HG03064 (cell line): ENCODE measurements at regions not wholly inside any gene's neighbourhood (a gene's known extent, or its start where the extent isn't known, plus 50 kb on each side); places are given as distances from the start of the nearest gene placed in this dataset.

Source experiments
- ATAC-seq: cut with Tn5 transposase; IDR thresholded peaks from one replicate; pipeline ENCODE4 v1.9.1; 2021; ENCODE audit warnings: low read depth; ENCODE audit not compliant: unreplicated experiment

DNA sequence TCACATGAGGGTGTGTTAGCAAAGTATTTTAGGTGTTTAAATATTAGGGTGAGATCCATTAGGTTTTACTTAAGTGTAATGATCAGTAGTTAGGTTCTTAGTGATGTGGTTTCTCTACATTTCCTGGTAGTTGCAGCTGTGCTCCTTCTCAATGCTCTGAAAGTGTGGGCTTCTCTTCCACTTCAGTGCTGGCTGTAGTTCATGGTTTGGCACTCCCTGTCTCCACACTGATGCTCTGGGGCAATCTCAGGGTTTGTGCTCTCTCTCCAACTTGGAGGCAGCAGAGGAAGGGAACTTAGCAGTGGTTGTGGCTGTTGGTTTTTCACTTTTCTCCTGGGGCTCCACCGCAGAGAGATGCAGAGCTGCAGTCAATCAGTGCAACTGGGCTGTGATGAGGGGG is 507.5 kb downstream of the TMEM232 start:
- ATAC-seq, result no peak

DNA sequence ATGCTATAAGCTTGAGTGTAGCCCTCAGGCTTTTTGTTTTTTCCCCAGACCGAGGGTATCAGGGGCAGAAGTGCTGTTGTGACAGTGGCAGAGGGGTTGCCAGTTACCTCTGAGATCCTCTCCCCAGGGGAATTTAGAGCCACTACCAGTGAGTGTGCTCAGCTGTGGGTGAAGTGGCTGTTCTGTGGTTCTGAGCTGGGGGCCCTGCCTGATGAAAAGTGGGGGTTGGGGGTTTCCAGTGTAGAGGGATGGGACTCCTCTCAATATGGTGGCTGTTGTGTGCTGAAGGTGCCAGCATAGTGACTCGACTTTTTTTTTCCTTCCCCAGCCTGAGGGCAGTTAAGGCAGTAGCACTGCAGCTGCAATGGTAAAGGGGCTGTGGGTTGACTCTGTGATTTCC is 506.7 kb downstream of the TMEM232 start:
- ATAC-seq, result no peak

DNA sequence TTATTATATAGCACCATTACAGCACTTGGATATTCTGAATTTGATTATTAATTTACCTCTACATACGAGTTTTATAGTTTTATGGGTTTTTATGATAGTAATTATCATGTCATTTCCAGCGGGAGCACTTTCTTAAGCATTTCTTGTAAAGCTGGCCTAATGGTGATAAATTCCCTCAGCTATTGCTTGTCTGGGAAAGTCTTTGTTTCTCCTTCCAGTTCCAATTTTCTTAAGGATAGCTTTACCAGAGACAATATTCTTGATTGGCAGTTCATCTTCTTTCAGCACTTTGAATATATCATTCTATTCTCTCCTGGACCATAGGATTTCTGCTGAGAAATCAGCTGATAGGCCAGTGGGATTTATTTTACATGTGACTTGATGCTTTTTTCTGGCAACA is 505.4 kb downstream of the TMEM232 start:
- no peak for ATAC-seq

DNA sequence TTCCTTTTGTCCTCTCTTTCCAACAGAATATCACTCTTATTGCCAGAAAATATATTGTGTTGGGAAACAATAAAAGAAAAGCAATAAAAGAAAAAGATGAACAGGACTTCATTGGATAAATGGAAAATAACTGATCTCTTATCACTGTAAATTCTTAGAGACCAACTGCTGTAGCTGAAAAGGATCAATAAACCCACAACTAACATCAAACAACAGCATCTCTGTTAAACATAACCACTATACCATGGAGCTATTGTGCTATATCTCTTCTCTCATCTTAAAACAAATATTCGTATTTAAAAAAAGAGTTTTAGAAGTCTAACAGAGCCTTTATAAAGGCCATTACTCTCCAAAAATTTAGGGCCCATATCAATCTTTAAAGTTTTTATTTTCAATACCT is 502.4 kb downstream of the TMEM232 start:
- no peak for ATAC-seq

DNA sequence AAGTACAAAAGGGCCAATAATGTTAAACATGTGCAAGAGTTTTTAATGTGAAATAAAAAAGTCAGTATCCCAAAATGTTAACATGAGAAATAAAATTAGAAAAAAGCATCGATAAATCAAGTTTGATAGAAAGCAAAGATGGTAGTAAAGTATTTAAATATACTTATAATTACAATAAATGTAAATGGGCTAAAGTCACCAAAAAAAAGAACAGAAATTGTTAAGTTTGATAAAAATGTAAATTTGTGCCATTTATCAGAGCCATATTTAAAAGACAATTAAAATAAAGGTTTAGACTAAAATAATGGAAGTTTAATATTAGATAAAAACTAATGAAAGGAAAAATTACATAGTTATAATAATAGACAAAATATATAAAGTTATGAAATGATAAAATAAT is 500.5 kb downstream of the TMEM232 start:
- no peak for ATAC-seq

DNA sequence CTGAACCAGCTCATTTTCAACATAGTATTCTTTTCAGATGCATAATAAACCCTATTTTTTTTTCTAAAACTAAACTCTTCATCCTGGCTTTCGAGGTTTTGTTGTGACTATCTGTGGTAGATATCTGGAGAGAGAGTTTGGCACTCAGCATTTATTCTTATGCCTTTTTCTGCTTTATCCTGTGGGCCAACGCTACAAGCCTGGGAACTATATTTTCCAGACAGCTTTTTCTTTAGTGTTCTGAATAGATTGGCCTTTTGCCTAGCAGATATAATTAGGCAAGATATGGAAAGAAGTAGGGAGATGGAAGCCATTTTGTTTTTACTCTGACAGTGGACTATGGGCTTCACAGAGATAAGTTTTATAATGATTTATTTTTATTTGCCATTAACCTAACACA is 486.7 kb downstream of the TMEM232 start:
- ATAC-seq, result no peak

DNA sequence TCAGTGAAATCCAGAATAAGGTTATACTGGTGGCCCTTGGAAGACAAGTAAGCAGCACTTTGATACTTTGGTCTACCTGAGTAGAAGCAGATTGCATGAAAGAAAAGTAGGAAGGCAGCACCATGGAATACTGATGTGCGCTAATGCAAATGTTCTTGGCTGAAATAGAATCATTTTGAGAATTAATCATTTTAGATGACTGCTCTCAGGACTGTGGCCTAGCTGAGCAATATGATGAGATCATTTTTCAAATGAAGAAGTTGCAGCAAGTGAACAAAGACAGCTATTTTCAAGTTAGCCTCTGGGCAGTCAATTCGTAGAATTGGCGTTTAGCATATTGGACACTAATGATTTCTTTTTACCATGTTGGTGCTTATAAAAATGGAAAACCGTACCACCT is 483.5 kb downstream of the TMEM232 start:
- ATAC-seq, result no peak

DNA sequence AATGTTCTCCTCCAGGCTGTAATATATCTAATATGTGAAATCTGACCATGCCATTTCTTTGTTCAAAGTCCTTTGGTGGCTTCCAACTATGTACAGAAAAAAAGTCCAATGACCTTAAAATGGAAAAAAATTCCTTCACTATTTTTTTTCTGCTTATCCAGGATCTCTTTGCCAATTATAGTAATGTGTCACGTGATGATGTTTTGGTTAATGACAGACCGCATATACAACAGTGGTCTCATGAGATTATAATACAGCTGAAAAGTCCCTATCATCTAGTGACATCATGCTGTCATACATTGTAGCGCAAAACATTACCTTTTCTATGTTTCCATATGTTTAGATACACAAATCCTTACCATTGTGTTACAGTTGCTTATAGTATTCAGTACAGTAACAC is 477.6 kb downstream of the TMEM232 start:
- no peak for ATAC-seq

DNA sequence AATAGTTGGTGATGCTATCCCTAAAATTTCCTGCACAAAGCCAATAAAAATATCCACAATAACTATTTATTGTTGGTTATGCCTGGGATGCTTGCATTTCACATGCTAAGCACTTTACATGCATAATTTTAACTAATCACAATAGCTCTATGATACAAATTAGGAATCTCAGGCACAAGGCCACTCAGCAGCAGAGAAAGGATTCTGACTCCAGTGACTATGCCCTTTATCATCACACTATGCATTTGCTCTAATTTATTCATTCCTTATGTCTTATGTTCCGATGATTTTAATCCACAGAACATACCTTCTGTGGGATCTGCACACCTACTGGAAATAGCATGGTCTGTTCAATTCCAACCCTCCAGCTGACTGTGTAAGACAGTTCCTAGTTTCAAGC is 476.1 kb downstream of the TMEM232 start:
- ATAC-seq, result no peak

DNA sequence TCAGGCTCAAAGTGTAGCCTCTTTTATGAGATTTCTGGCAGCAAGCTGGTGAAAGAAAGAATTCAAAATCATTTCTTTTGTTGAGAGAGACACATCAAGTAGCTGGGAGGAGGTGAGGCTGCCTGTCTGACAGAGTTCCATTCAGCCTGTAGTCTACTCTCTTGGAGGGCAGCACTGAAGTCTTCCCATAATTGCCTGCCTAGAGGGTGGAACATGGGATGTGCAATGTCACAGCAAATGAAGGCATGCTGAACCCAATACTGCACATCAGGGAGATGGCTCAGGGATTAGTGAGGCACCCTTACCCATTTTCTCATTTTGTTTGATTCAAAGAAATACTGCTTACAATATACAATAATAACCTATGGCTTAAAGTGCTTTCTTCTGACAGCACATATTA is 475.7 kb downstream of the TMEM232 start:
- ATAC-seq, result no peak

DNA sequence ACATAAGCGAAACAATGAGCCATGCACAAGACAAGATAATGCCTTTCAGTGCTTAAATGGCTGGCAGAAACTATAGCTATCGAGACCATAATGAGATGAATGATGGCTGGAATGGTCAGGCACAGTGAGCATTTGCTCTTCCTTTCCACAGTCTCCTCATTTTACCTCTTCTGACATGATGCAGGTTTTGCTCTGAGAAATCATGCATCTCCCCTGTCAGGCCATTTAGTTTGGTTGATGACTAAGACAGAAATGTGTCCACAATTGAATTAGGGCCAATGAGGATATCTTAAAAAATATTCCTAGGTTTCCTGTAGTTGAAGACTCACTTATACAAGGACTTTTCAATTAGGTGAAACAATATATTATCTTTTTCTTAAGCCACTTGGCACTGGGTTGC is 475.1 kb downstream of the TMEM232 start:
- no peak for ATAC-seq

DNA sequence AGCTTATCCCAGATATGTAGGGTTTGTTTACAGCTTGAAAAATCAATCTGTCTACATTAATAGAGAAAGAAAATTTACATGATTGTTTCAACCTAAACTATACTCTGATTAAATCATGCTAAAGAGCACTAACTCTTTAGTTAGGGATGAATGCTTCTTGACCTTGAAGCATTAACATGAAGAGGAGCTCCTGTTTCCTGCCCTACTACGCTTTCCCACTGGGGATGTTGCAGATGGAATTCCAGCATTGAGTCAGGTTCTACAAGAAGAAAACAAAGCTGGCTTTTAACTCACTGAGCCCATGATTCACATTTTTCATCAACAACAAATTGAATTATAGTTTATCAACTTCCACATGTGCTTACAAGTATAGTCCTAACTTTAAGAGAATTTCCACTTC is 471.3 kb downstream of the TMEM232 start:
- no peak for ATAC-seq

DNA sequence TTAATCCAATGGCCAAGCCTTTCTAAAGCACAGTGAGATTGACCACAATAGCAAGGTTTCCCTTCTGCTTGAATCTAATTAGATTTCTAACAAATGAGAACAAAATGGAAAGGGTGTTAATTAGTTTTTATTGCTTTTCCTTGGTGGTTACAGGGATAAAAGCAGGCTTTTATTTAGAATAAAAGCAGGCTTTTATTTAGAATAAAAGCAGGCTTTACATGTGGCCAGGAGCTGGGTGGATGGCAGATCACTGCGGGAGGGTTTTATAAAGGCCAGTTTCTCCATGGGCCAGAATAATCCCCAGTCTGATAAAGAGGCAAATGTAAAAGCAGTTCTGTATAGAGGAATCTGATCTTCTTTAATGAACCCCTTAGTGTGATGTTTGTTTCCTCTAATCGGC is 470.2 kb downstream of the TMEM232 start:
- no peak for ATAC-seq

DNA sequence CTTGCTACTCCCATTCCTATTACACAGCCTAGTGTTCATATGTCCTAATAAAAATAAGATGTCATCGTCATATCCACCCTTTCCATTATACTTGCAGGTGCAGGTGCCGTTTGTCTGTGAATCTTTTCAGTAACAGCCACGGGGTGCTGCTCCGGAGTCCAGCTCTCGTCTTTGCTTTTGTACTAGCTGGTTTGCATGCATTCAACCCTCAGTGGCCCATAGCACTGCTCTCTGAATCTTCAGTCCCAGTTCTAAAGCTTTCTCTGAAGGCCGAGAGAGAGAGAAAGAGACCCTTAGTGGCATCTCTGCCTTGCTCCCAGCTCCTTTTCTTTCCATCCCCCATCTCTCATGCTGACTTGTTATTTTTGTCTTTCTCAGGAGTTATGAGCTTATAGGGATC is 468.5 kb downstream of the TMEM232 start:
- ATAC-seq, result no peak

DNA sequence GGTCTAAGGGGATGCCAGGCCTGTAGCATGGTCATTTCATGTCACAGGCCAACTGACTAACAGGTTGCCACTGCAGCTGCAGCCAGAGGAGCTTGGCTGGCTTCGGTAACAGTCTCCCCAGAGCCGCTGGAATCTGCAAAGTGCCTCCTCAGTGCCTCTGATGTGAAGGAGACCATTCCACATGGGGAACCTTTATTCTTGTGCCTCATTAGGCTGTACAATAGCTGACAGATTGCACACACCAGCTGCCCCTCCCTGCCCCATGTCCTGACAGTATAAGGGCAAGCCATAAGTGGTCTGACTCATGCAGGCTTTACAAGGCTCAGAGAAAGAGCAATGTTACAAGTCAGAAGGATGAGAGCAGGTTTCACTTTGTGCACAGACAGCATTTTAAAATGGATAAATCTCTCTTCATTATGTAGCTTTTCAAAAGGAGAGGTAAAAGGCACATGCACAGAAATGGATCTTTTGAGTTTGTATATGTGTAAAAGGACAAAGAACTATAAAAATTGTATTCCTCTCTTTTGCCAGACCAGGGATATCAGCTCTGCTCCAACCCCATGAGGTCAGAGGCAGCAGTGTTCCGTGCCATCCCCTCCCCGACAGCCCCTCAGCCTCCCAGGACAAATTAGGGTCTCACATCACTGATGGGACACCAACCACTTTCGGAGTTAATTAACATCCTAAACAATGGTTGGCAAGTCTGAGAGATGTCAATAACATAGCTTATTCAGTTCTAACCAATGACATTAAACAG is 467.8 kb downstream of the TMEM232 start:
- ATAC-seq, result no peak

DNA sequence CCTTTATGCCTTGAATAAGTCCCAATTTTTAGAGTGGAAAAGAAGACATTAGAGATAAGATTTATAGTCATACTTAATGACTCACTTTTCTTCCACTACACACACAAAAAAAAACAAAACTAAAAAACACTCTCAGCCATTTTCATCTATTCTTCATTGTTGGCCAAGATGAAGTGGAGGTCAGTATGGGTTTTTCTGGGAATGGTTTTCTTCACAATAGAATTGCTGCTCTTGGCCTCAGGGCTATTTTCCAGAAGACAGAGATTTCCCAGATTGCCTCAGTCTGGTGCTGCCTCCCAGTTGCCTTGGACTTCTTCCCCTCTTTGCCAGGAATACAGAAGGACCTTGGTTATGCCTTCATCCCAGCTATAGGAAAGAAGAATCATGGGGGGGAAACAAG is 463.7 kb downstream of the TMEM232 start:
- ATAC-seq, result no peak

DNA sequence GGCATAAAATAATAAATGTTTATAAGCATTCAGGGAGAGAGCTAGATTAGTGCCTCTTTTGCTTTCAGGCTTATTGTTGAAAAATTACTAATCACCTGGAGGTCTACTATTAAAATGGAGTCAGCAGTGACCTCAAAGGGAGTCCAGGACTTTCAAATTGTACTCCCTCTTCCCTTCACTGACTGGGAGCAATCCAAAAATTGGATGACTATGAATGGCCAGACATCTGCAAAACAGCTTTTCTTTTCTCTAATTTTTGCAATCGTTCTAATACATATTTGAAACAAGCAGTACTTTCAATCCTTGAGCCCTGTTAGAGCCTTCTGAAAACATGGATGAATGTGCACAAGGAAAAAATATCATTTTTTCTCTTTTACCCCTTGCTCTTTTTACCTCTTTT is 461.8 kb downstream of the TMEM232 start:
- no peak for ATAC-seq

DNA sequence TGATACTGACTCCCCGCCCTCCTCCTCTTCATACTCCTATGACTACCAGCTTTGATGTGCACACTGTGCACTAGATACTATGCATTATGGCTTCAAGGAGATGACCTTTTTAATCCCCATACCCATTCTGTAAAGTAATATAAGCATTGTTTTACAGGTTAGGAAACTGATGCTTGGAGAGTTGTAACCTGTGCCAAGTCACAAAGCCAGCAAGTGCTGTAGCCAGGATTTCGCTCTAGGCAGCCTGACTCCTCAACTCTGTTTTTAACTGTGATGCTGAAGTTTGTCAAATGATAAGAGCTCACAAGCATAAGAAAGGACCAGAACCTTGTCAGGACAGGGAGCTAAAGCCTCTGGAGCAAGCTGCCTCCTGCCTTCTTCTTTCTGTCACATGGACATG is 461.3 kb downstream of the TMEM232 start:
- no peak for ATAC-seq

DNA sequence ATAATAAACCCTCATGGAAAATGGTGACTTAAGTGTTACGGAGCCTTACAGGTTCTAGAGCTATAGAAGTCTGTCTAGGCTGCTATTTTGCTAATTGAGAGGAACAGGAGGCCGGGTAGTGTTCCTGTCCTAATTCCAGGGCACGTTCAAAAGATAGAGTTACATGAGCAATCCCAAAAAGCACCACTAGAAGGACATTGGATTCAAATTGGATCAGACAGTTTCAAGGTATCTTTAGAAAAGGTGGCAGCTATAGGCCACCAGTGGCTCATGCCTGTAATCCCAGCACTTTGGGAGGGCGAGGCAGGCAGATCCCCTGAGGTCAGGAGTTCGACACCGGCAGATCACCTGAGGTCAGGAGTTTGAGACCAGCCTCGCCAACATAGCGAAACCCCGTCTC is 458.8 kb downstream of the TMEM232 start:
- ATAC-seq, result no peak

DNA sequence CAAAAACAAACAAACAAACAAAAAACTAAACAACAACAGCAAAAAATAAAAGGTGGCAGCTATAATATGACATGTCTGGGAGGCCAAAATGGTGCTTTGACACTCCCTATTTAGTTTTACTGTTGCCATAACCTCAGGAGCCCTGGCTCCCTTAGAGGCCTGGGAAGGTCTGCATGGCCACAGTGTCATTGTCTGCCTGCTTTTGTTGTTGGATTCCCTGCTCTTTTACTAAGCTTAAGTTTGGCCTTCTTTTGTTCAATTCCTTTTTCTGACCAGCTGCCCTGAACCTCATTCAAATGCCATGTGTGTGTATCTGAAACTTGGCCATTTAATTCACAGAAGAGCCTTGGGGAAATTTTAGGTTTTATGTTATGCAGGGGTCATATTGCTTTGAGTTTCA is 458.2 kb downstream of the TMEM232 start:
- ATAC-seq, result no peak

DNA sequence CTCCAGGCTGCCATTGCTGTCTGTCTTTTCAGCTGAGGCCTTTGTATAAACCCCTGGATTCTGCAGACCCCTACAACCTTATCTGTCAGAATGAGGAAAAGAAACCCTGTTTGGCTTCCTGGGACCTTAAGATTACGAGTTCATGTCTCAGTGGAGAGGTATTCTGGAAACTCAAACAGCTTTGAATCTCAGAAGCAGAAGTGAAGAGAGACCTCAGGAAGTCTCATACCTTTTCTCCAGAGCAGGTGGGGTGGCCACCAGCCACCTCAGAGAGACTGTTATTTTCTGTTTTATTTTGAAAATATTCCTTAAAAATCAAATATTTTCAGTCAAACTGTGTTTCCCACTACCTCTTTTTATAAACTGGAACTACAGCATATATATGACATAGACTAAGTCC is 457.5 kb downstream of the TMEM232 start:
- ATAC-seq, result no peak

DNA sequence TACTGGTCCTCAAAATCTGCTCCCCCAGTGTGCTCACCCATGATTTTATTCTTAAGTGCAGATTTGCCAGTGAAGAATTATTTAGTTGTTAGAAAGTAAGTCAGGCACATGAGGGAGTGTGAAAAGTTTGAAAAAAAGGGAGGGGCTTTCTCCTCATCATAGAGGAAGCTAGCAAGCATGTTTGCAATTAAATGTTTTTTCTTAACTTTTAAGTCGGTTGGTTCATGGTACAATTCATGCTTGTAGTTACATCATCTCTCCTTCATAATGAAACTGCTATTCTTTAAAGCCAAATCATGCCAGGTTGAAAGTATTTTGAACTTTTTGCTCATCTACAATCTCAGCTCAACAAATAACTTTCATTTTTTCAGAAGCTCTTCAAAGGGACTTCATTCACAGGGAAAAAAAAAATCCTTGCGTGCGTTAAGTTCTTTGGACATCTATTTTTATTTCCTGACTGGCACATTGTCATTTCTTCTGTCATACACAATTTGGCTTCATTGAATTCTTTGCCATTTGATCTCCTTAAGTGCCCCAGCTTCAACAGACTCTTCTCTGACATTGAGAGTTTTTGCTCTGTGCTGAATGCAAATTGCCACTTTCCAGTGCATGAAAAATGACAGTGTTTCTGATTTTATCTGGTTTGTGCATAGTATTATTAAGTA is 456.9 kb downstream of the TMEM232 start:
- ATAC-seq, result no peak

DNA sequence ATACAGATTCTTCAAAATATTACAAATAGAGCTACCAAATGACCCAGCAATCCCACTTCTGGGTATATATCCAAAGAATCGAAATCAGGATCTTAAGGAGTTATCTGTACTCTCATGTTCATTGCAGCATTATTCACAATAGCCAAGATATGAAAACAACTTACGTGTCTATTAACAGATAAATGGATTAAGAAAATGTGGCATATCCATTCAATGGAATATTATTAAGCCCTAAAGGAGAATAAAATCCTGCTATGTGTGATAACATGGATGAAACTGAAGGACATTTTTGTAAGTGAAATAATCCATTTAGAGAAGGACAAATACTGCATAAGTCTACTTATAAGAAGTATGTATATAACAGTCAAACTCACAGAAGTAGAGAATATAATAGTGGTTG is 450.6 kb downstream of the TMEM232 start:
- ATAC-seq, result no peak
